Muscle of leg (tissue), 3 donors: ENCODE measurements at regions not wholly inside any gene's neighbourhood (a gene's known extent, or its start where the extent isn't known, plus 50 kb on each side); places are given as distances from the start of the nearest gene placed in this dataset.
"Not testable (repeated sequence)": the region's sequence is repeated elsewhere in the genome, so short reads cannot be mapped to it uniquely, and the experiment has no call there.

Source experiments
- DNase-seq: peaks from one replicate; pipeline ENCODE4 v3.0.0; 2013
- H3K27ac ChIP-seq: one replicate; pipeline ENCODE4 v1.5.1; 2013; ENCODE audit warnings: mild to moderate bottlenecking, low read length, control low read depth
- H3K27me3 ChIP-seq: one replicate; pipeline ENCODE4 v1.6.1; 2013; ENCODE audit warnings: low read length; ENCODE audit not compliant: control insufficient read depth, insufficient read depth
- H3K36me3 ChIP-seq: one replicate; pipeline ENCODE4 v1.6.1; 2013; ENCODE audit warnings: low read length; ENCODE audit not compliant: control insufficient read depth, insufficient read depth
- H3K4me1 ChIP-seq: one replicate; pipeline ENCODE4 v1.6.1; 2013; ENCODE audit warnings: low read length; ENCODE audit not compliant: control insufficient read depth, insufficient read depth
- H3K4me3 ChIP-seq: one replicate; pipeline ENCODE4 v1.5.1; 2013; ENCODE audit warnings: low read length, control low read depth
- H3K9me3 ChIP-seq: replicated peaks from 2 replicates; pipeline ENCODE4 v1.6.1; 2013; ENCODE audit warnings: low read depth, low read length; ENCODE audit not compliant: control insufficient read depth
- WGBS: methylation state at CpG from one replicate; pipeline ENCODE4 v1.1.5; 2013; ENCODE audit warnings: missing lambda C conversion rate; ENCODE audit not compliant: insufficient coverage; 5-methylcytosine and 5-hydroxymethylcytosine counted together

GRCh38 chrX:140273921-140274320 is 230.9 kb downstream of the SOX3 start:
- no peaks in the 10 kb centered on the region for H3K27me3 ChIP-seq
- no peaks in the 10 kb centered on the region for H3K4me1 ChIP-seq
- no peak for DNase-seq
- no peaks in the 10 kb centered on the region for H3K36me3 ChIP-seq
- no peak overlapping the region for H3K27ac ChIP-seq
- H3K9me3 ChIP-seq = no peaks in the 10 kb centered on the region
- 53% methylated on average over 4 of the region's 4 CpGs for WGBS
- H3K4me3 ChIP-seq = no peak overlapping the region

GRCh38 chrX:140250391-140250790 is 254.5 kb downstream of the SOX3 start:
- Histone ChIP-seq H3K27me3 (peaks cover 4% of the 10 kb centered on the region), H3K27ac (no peak overlapping the region)
- 53% methylated on average over 9 of the region's 10 CpGs for WGBS

GRCh38 chrX:140249088-140249487 is 255.8 kb downstream of the SOX3 start:
- no peaks in the 10 kb centered on the region for H3K4me1 ChIP-seq
- no peak overlapping the region for H3K4me3 ChIP-seq
- no peak for DNase-seq
- 44% methylated on average over 5 of the region's 8 CpGs for WGBS
- no peak overlapping the region for H3K27ac ChIP-seq
- H3K27me3 ChIP-seq = peaks cover 4% of the 10 kb centered on the region
- H3K9me3 ChIP-seq = no peaks in the 10 kb centered on the region
- H3K36me3 ChIP-seq = no peaks in the 10 kb centered on the region

More at GRCh38 chrX:140250391-140250790, 254.5 kb downstream of the SOX3 start:
- Histone ChIP-seq H3K4me1 (no peaks in the 10 kb centered on the region), H3K36me3 (no peaks in the 10 kb centered on the region), H3K9me3 (no peaks in the 10 kb centered on the region), H3K4me3 (no peak overlapping the region)
- DNase-seq = no peak

GRCh38 chrX:140229191-140229590 is 263.9 kb upstream of the CXorf66 start:
- H3K36me3 ChIP-seq = no peaks in the 10 kb centered on the region
- no peak overlapping the region for H3K27ac ChIP-seq
- H3K4me3 ChIP-seq = no peak overlapping the region
- H3K27me3 ChIP-seq = no peaks in the 10 kb centered on the region
- DNase-seq = no peak
- H3K4me1 ChIP-seq = no peaks in the 10 kb centered on the region
- 29% methylated on average over 1 of the region's 1 CpG for WGBS
- peaks cover 4% of the 10 kb centered on the region for H3K9me3 ChIP-seq

- not testable (repeated sequence) for H3K36me3 ChIP-seq
Observed at GRCh38 chrX:140226037-140226436, 260.7 kb upstream of the CXorf66 start.

GRCh38 chrX:140215894-140216293 is 250.6 kb upstream of the CXorf66 start:
- DNase-seq, H3K4me1 ChIP-seq, H3K4me3 ChIP-seq, H3K27me3 ChIP-seq, H3K36me3 ChIP-seq, H3K27ac ChIP-seq, H3K9me3 ChIP-seq: not testable (repeated sequence)
- no CpG with 5 or more reads among the region's 3 CpGs for WGBS

More at GRCh38 chrX:140226037-140226436, 260.7 kb upstream of the CXorf66 start:
- not testable (repeated sequence) for H3K27me3 ChIP-seq, H3K4me3 ChIP-seq, DNase-seq, H3K4me1 ChIP-seq, H3K27ac ChIP-seq, H3K9me3 ChIP-seq
- 72% methylated on average over 2 of the region's 8 CpGs for WGBS

- H3K27me3 ChIP-seq, DNase-seq, H3K36me3 ChIP-seq, H3K4me1 ChIP-seq, H3K27ac ChIP-seq, H3K4me3 ChIP-seq, H3K9me3 ChIP-seq: not testable (repeated sequence)
- no CpG with 5 or more reads among the region's 3 CpGs for WGBS
Observed at GRCh38 chrX:140214518-140214917, 249.2 kb upstream of the CXorf66 start.

GRCh38 chrX:140206657-140207056 is 241.3 kb upstream of the CXorf66 start:
- Histone ChIP-seq H3K4me3 (no peak overlapping the region), H3K4me1 (no peaks in the 10 kb centered on the region), H3K9me3 (no peaks in the 10 kb centered on the region), H3K27me3 (no peaks in the 10 kb centered on the region), H3K27ac (no peak overlapping the region), H3K36me3 (no peaks in the 10 kb centered on the region)
- no peak for DNase-seq
- no CpG with 5 or more reads among the region's 1 CpG for WGBS

GRCh38 chrX:140190441-140191108 is 225.3 kb upstream of the CXorf66 start:
- 57% methylated on average over 5 of the region's 8 CpGs for WGBS
- H3K27ac ChIP-seq = no peak overlapping the region

GRCh38 chrX:140180585-140180984 is 215.3 kb upstream of the CXorf66 start:
- Histone ChIP-seq H3K27ac (no peak overlapping the region), H3K36me3 (no peaks in the 10 kb centered on the region), H3K4me1 (no peaks in the 10 kb centered on the region), H3K27me3 (peaks cover 3% of the 10 kb centered on the region), H3K4me3 (no peak overlapping the region), H3K9me3 (no peaks in the 10 kb centered on the region)
- DNase-seq = no peak
- no CpG with 5 or more reads among the region's 3 CpGs for WGBS

More at GRCh38 chrX:140190441-140191108, 225.3 kb upstream of the CXorf66 start:
- Histone ChIP-seq H3K4me1 (no peaks in the 10 kb centered on the region), H3K27me3 (peaks cover 2% of the 10 kb centered on the region), H3K4me3 (no peak overlapping the region), H3K9me3 (no peaks in the 10 kb centered on the region), H3K36me3 (no peaks in the 10 kb centered on the region)
- no peak for DNase-seq

- 25% methylated on average over 3 of the region's 3 CpGs for WGBS
- no peaks in the 10 kb centered on the region for H3K36me3 ChIP-seq
- DNase-seq = peak; percentile 14
- H3K4me1 ChIP-seq = no peaks in the 10 kb centered on the region
- H3K9me3 ChIP-seq = no peaks in the 10 kb centered on the region
- H3K27me3 ChIP-seq = peaks cover 3% of the 10 kb centered on the region
- no peak overlapping the region for H3K27ac ChIP-seq
- no peak overlapping the region for H3K4me3 ChIP-seq
Observed at GRCh38 chrX:140177821-140178220, 212.5 kb upstream of the CXorf66 start.
